Neural crest cell (in vitro differentiated cells): ENCODE measurements at regions not wholly inside any gene's neighbourhood (a gene's known extent, or its start where the extent isn't known, plus 50 kb on each side); places are given as distances from the start of the nearest gene placed in this dataset.

Source experiments
- DNase-seq: peaks from one replicate; pipeline ENCODE4 v3.0.0; 2021; ENCODE audit warnings: low read depth, mixed read lengths, low spot score
- H3K27ac Mint-ChIP-seq: one replicate; pipeline ENCODE4 v1.8.0; 2021; ENCODE audit warnings: mild to moderate bottlenecking, mixed read lengths; ENCODE audit not compliant: unreplicated experiment
- H3K27me3 Mint-ChIP-seq: 2 replicates; pipeline ENCODE4 v1.8.0; 2021; ENCODE audit warnings: low read depth, mild to moderate bottlenecking, mixed read lengths
- H3K36me3 Mint-ChIP-seq: 2 replicates; pipeline ENCODE4 v1.8.0; 2021; ENCODE audit warnings: low read depth, mild to moderate bottlenecking, mixed read lengths
- H3K4me1 Mint-ChIP-seq: 2 replicates; pipeline ENCODE4 v1.8.0; 2021; ENCODE audit warnings: mixed read lengths
- H3K4me3 Mint-ChIP-seq: one replicate; pipeline ENCODE4 v1.8.0; 2021; ENCODE audit warnings: mild to moderate bottlenecking, mixed read lengths
- H3K9me3 Mint-ChIP-seq: 2 replicates; pipeline ENCODE4 v1.8.0; 2021; ENCODE audit warnings: mixed read lengths
- CTCF ChIP-seq: fragments of 200-600 bp; sonication (generic); conservative IDR thresholded peaks from 2 replicates; pipeline ENCODE4 v1.5.0; 2021; ENCODE audit warnings: antibody characterized with exemption, mild to moderate bottlenecking

GRCh38 chr6:4243237-4243636 is 107.9 kb upstream of the ECI2 start:
- Mint-ChIP-seq H3K4me3 (no peak overlapping the region), H3K36me3 (peaks cover 23% of the 10 kb centered on the region), H3K9me3 (peaks cover 20% of the 10 kb centered on the region), H3K4me1 (no peaks in the 10 kb centered on the region), H3K27me3 (no peaks in the 10 kb centered on the region), H3K27ac (no peak overlapping the region)
- no peak for TF ChIP-seq CTCF
- no peak for DNase-seq

- no peak for DNase-seq
- Mint-ChIP-seq H3K27me3 (no peaks in the 10 kb centered on the region), H3K36me3 (peaks cover 23% of the 10 kb centered on the region), H3K27ac (no peak overlapping the region), H3K4me1 (no peaks in the 10 kb centered on the region), H3K4me3 (no peak overlapping the region), H3K9me3 (peaks cover 20% of the 10 kb centered on the region)
- no peak for TF ChIP-seq CTCF
Observed at GRCh38 chr6:4242601-4243000, 107.2 kb upstream of the ECI2 start.

GRCh38 chr6:4240148-4240547 is 104.8 kb upstream of the ECI2 start:
- no peak overlapping the region for H3K27ac Mint-ChIP-seq
- peaks cover 18% of the 10 kb centered on the region for H3K36me3 Mint-ChIP-seq
- DNase-seq, result no peak
- TF ChIP-seq CTCF, result no peak
- peaks cover 12% of the 10 kb centered on the region for H3K9me3 Mint-ChIP-seq
- H3K27me3 Mint-ChIP-seq, result no peaks in the 10 kb centered on the region
- H3K4me3 Mint-ChIP-seq, result no peak overlapping the region
- no peaks in the 10 kb centered on the region for H3K4me1 Mint-ChIP-seq

GRCh38 chr6:4225161-4225872 is 89.9 kb upstream of the ECI2 start:
- Mint-ChIP-seq H3K27me3 (no peaks in the 10 kb centered on the region), H3K27ac (no peak overlapping the region), H3K4me1 (peaks cover 3% of the 10 kb centered on the region), H3K36me3 (peaks cover 5% of the 10 kb centered on the region), H3K9me3 (peaks cover 15% of the 10 kb centered on the region), H3K4me3 (no peak overlapping the region)
- peak; percentile 2 for DNase-seq
- peak; percentile 26 for TF ChIP-seq CTCF

GRCh38 chr6:4224067-4224978 is 88.9 kb upstream of the ECI2 start:
- no peak for TF ChIP-seq CTCF

More at GRCh38 chr6:4224067-4224978, 88.9 kb upstream of the ECI2 start:
- no peak for DNase-seq
- Mint-ChIP-seq H3K9me3 (peaks cover 17% of the 10 kb centered on the region), H3K27ac (no peak overlapping the region), H3K4me3 (no peak overlapping the region), H3K36me3 (peaks cover 5% of the 10 kb centered on the region), H3K27me3 (no peaks in the 10 kb centered on the region), H3K4me1 (peaks cover 3% of the 10 kb centered on the region)
